GM18873 (cell line): ENCODE measurements at regions not wholly inside any gene's neighbourhood (a gene's known extent, or its start where the extent isn't known, plus 50 kb on each side); places are given as distances from the start of the nearest gene placed in this dataset.
"Not testable (repeated sequence)": the region's sequence is repeated elsewhere in the genome, so short reads cannot be mapped to it uniquely, and the experiment has no call there.

Source experiments
- ATAC-seq: cut with Tn5 transposase; IDR thresholded peaks from one replicate; pipeline ENCODE4 v1.9.1; 2021; ENCODE audit warnings: mild to moderate bottlenecking, moderate library complexity, moderate number of reproducible peaks; ENCODE audit not compliant: unreplicated experiment, low FRiP score

- no peak for ATAC-seq
Measured at GRCh38 chrX:42290608-42291007, 367.3 kb upstream of the CASK start.

GRCh38 chrX:42289492-42290385, 366.4 kb upstream of the CASK start:
- no peak for ATAC-seq

GRCh38 chrX:42285681-42286080, 362.3 kb upstream of the CASK start:
- ATAC-seq = not testable (repeated sequence)

GRCh38 chrX:42276982-42277690, 353.8 kb upstream of the CASK start:
- ATAC-seq = no peak

- ATAC-seq = no peak
Measured at GRCh38 chrX:42274151-42274550, 350.8 kb upstream of the CASK start.

- ATAC-seq = no peak
Measured at GRCh38 chrX:42273387-42273786, 350.0 kb upstream of the CASK start.

GRCh38 chrX:42269186-42269585, 345.8 kb upstream of the CASK start:
- ATAC-seq = no peak

- no peak for ATAC-seq
Measured at GRCh38 chrX:42260854-42261253, 337.5 kb upstream of the CASK start.

- no peak for ATAC-seq
Measured at GRCh38 chrX:42248226-42248625, 324.9 kb upstream of the CASK start.

- no peak for ATAC-seq
Measured at GRCh38 chrX:42247241-42247640, 323.9 kb upstream of the CASK start.

GRCh38 chrX:42246814-42247213, 323.5 kb upstream of the CASK start:
- no peak for ATAC-seq

- no peak for ATAC-seq
Measured at GRCh38 chrX:42242004-42242403, 318.6 kb upstream of the CASK start.

- ATAC-seq = no peak
Measured at GRCh38 chrX:42241421-42241820, 318.1 kb upstream of the CASK start.

GRCh38 chrX:42237956-42238355, 314.6 kb upstream of the CASK start:
- ATAC-seq = no peak

GRCh38 chrX:42229533-42229932, 306.2 kb upstream of the CASK start:
- ATAC-seq = no peak

- ATAC-seq = no peak
Measured at GRCh38 chrX:42220666-42221065, 297.3 kb upstream of the CASK start.

- no peak for ATAC-seq
Measured at GRCh38 chrX:42220083-42220482, 296.7 kb upstream of the CASK start.

- ATAC-seq = no peak
Measured at GRCh38 chrX:42219231-42219630, 295.9 kb upstream of the CASK start.

- no peak for ATAC-seq
Measured at GRCh38 chrX:42195506-42195905, 272.2 kb upstream of the CASK start.

- ATAC-seq = no peak
Measured at GRCh38 chrX:42189576-42189975, 266.2 kb upstream of the CASK start.

- no peak for ATAC-seq
Measured at GRCh38 chrX:42188730-42189129, 265.4 kb upstream of the CASK start.

GRCh38 chrX:42176789-42177188, 253.4 kb upstream of the CASK start:
- no peak for ATAC-seq
